SK-N-SH treated with all-trans-retinoic acid at 6 μM for 48 hours (cell line): ENCODE measurements at regions not wholly inside any gene's neighbourhood (a gene's known extent, or its start where the extent isn't known, plus 50 kb on each side); places are given as distances from the start of the nearest gene placed in this dataset.

ENCODE experiments used
- ARNTL ChIP-seq: fragments of 450-650 bp; formaldehyde crosslinking; IDR thresholded peaks from 2 replicates; pipeline ENCODE4 v1.5.0; 2020; ENCODE audit warnings: low read depth, mild to moderate bottlenecking, moderate library complexity, borderline replicate concordance
- ESRRG ChIP-seq: fragments of 250-450 bp; sonication (Bioruptor Pico); IDR thresholded peaks from 2 replicates; pipeline ENCODE4 v1.6.1; 2021; ENCODE audit warnings: mild to moderate bottlenecking
- GLIS3 ChIP-seq: fragments of 250-450 bp; sonication (Bioruptor Pico); IDR thresholded peaks from 2 replicates; pipeline ENCODE4 v1.5.0; 2020; ENCODE audit warnings: mild to moderate bottlenecking, moderate library complexity
- ISL1 ChIP-seq: fragments of 250-450 bp; sonication (Bioruptor Pico); IDR thresholded peaks from 2 replicates; pipeline ENCODE4 v2.1.2; 2022; ENCODE audit warnings: mild to moderate bottlenecking, moderate library complexity
- RARB ChIP-seq: fragments of 250-450 bp; sonication (Bioruptor Pico); IDR thresholded peaks from 2 replicates; pipeline ENCODE4 v1.8.0; 2021; ENCODE audit warnings: mild to moderate bottlenecking, moderate library complexity
- TCF4 ChIP-seq: fragments of 250-450 bp; sonication (Bioruptor Pico); IDR thresholded peaks from 2 replicates; pipeline ENCODE4 v1.8.0; 2021; ENCODE audit warnings: mild to moderate bottlenecking, moderate library complexity, borderline replicate concordance
- TOX ChIP-seq: fragments of 250-450 bp; sonication (Bioruptor Pico); IDR thresholded peaks from 2 replicates; pipeline ENCODE4 v1.8.0; 2021; ENCODE audit warnings: mild to moderate bottlenecking, moderate library complexity, borderline replicate concordance
- ZFP3 ChIP-seq: fragments of 250-450 bp; sonication (Bioruptor Pico); IDR thresholded peaks from 2 replicates; pipeline ENCODE4 v1.5.0; 2020; ENCODE audit warnings: mild to moderate bottlenecking, moderate library complexity
- ZFP30 ChIP-seq: fragments of 450-650 bp; formaldehyde crosslinking; IDR thresholded peaks from 2 replicates; pipeline ENCODE4 v1.5.0; 2022; ENCODE audit warnings: mild to moderate bottlenecking, moderate library complexity
- ZNF565 ChIP-seq: fragments of 450-650 bp; formaldehyde crosslinking; conservative IDR thresholded peaks from 2 replicates; pipeline ENCODE4 v1.5.0; 2020; ENCODE audit warnings: low read depth, mild to moderate bottlenecking, moderate library complexity
- ZNF70 ChIP-seq: fragments of 450-650 bp; formaldehyde crosslinking; IDR thresholded peaks from 2 replicates; pipeline ENCODE4 v1.5.0; 2020; ENCODE audit warnings: mild to moderate bottlenecking, moderate library complexity
- TF ChIP-seq, protein P1 (sequence below): fragments of 250-450 bp; sonication (Bioruptor Pico); IDR thresholded peaks from 2 replicates; pipeline ENCODE4 v1.5.1; 2020; ENCODE audit warnings: low read depth, mild to moderate bottlenecking, moderate library complexity
- TF ChIP-seq, protein P2 (sequence below): fragments of 250-450 bp; sonication (Bioruptor Pico); IDR thresholded peaks from 2 replicates; pipeline ENCODE4 v1.8.0; 2020; ENCODE audit warnings: mild to moderate bottlenecking, moderate library complexity, borderline replicate concordance
- TF ChIP-seq, protein P3 (sequence below): fragments of 250-450 bp; sonication (Bioruptor Pico); IDR thresholded peaks from 2 replicates; pipeline ENCODE4 v1.8.0; 2021; ENCODE audit warnings: low read depth, mild to moderate bottlenecking, moderate library complexity, borderline replicate concordance

DNA sequence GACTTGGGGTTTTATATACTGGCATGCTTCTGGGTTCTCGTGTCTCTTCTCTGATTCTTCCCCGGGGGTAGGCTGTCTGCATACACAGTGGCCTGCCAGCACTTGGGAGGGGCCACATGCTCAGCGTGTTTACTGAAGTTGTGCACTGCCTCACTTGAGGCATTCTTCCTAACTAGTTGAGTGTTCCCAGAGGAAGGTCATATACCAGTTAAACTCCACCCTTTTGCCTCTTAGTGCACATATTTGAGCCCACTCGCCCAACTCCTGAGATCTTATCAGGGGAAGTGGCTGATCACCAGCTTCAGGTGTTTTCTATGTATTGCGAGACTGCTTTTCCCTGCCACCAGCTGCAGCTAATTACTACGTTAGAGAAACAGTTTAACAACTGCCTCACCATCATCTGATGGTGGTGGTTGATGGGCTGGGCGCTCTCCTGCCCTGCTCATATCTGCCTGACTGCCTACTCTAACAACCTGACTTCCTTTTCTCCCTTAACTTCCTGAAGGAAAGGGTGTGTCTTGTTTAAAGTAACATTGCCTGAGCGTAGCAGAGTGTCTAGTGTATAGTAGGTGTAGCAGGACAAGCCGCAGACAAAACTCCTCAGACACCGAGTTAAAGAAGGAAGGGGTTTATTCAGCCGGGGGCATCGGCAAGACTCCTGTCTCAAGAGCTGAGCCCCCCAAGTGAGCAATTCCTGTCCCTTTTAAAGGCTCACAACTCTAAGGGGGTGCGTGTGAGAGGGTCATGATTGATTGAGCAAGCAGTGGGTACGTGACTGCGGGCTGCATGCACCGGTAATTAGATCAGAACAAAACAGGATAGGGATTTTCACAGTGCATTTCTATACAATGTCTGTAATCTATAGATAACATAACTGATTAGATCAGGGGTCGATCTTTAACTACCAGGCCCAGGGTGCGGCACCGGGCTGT lies 60.1 kb upstream of the CLINT1 start:
- TF ChIP-seq GLIS3 (CRISPR knock-in tag) (no peak), TCF4 (no peak), RARB (CRISPR knock-in tag) (no peak), ESRRG (CRISPR knock-in tag) (no peak), ZFP3 (no peak), ZFP30 (CRISPR knock-in tag) (no peak), ZNF70 (CRISPR knock-in tag) (no peak), ZNF565 (CRISPR knock-in tag) (no peak), ISL1 (CRISPR knock-in tag) (no peak), ARNTL (CRISPR knock-in tag) (no peak), TOX (CRISPR knock-in tag) (no peak)
- TF ChIP-seq, protein P1, sequence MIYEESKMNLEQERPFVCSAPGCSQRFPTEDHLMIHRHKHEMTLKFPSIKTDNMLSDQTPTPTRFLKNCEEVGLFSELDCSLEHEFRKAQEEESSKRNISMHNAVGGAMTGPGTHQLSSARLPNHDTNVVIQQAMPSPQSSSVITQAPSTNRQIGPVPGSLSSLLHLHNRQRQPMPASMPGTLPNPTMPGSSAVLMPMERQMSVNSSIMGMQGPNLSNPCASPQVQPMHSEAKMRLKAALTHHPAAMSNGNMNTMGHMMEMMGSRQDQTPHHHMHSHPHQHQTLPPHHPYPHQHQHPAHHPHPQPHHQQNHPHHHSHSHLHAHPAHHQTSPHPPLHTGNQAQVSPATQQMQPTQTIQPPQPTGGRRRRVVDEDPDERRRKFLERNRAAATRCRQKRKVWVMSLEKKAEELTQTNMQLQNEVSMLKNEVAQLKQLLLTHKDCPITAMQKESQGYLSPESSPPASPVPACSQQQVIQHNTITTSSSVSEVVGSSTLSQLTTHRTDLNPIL: no peak
- TF ChIP-seq, protein P2, sequence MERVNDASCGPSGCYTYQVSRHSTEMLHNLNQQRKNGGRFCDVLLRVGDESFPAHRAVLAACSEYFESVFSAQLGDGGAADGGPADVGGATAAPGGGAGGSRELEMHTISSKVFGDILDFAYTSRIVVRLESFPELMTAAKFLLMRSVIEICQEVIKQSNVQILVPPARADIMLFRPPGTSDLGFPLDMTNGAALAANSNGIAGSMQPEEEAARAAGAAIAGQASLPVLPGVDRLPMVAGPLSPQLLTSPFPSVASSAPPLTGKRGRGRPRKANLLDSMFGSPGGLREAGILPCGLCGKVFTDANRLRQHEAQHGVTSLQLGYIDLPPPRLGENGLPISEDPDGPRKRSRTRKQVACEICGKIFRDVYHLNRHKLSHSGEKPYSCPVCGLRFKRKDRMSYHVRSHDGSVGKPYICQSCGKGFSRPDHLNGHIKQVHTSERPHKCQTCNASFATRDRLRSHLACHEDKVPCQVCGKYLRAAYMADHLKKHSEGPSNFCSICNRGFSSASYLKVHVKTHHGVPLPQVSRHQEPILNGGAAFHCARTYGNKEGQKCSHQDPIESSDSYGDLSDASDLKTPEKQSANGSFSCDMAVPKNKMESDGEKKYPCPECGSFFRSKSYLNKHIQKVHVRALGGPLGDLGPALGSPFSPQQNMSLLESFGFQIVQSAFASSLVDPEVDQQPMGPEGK (CRISPR knock-in tag): no peak
- TF ChIP-seq, protein P3, sequence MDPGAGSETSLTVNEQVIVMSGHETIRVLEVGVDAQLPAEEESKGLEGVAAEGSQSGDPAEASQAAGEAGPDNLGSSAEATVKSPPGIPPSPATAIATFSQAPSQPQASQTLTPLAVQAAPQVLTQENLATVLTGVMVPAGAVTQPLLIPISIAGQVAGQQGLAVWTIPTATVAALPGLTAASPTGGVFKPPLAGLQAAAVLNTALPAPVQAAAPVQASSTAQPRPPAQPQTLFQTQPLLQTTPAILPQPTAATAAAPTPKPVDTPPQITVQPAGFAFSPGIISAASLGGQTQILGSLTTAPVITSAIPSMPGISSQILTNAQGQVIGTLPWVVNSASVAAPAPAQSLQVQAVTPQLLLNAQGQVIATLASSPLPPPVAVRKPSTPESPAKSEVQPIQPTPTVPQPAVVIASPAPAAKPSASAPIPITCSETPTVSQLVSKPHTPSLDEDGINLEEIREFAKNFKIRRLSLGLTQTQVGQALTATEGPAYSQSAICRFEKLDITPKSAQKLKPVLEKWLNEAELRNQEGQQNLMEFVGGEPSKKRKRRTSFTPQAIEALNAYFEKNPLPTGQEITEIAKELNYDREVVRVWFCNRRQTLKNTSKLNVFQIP: no peak
